ENCODE measurements at regions not wholly inside any gene's neighbourhood (a gene's known extent, or its start where the extent isn't known, plus 50 kb on each side); places are given as distances from the start of the nearest gene placed in this dataset.

DNA sequence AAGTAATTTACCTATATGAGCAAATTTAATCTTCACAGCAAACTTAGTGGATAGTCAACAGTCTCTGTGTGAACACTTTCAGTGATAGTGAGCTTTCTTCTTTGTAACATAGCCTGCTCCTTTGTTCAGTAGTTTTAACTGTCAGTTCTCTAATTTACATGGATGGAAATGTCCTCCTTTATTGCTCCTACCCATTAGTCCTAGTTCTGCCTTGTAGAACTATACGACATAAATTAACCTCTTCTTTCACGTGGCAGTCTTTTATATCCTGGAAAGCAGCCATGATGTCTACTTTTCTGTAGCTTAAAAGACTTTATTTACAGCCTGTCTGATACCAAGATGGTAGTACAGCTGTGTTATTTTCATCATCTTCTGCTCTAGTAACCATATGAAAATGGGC is 143.6 kb downstream of the TANC2 start:
- Histone ChIP-seq H3K27me3 (ENCODE audit: low read length) (no peaks in the 10 kb centered on the region), H3K9me3 (ENCODE audit: insufficient read depth, low read length) (no peaks in the 10 kb centered on the region), H3K27ac (ENCODE audit: low read depth, low read length) (no peak overlapping the region), H4K20me1 (ENCODE audit: low read depth, low read length) (0 out of 2 replicates have a peak, but pooled peaks cover 4% of the 10 kb centered on the region), H3K36me3 (ENCODE audit: low read length) (no peaks in the 10 kb centered on the region), H3K9ac (ENCODE audit: low read length) (no peak overlapping the region), H3K79me2 (ENCODE audit: insufficient read depth, low read length) (no peaks in the 10 kb centered on the region), H3K4me2 (ENCODE audit: low read depth, low read length, poor library complexity, severe bottlenecking) (no peak overlapping the region), H3K9me2 (replicated peaks; ENCODE audit: insufficient read depth, low read length) (no peaks in the 10 kb centered on the region), H3F3A (ENCODE audit: insufficient read depth) (no peaks in the 10 kb centered on the region), H3K4me3 (ENCODE audit: insufficient read depth, low read length, poor library complexity, severe bottlenecking) (no peak overlapping the region), H2AFZ (ENCODE audit: low read depth, low read length, severe bottlenecking) (no peak overlapping the region)
- TF ChIP-seq CTCF (IDR thresholded peaks at IDR 0.05; ENCODE audit: insufficient read depth, low read length, poor library complexity, severe bottlenecking) (no peak), EZH2phosphoT487 (conservative IDR thresholded peaks at IDR 0.05; ENCODE audit: low read length) (no peak)

- Histone ChIP-seq H2AFZ (ENCODE audit: low read depth, low read length, severe bottlenecking) (no peak overlapping the region), H3K4me3 (ENCODE audit: insufficient read depth, low read length, poor library complexity, severe bottlenecking) (no peak overlapping the region), H3K27me3 (ENCODE audit: low read length) (no peaks in the 10 kb centered on the region), H3F3A (ENCODE audit: insufficient read depth) (no peaks in the 10 kb centered on the region), H3K9me3 (ENCODE audit: insufficient read depth, low read length) (no peaks in the 10 kb centered on the region), H3K9ac (ENCODE audit: low read length) (no peak overlapping the region), H4K20me1 (ENCODE audit: low read depth, low read length) (peaks cover 4% of the 10 kb centered on the region; the same call in 1 of the 2 replicates), H3K79me2 (ENCODE audit: insufficient read depth, low read length) (no peaks in the 10 kb centered on the region), H3K9me2 (replicated peaks; ENCODE audit: insufficient read depth, low read length) (no peaks in the 10 kb centered on the region), H3K36me3 (ENCODE audit: low read length) (no peaks in the 10 kb centered on the region), H3K4me2 (ENCODE audit: low read depth, low read length, poor library complexity, severe bottlenecking) (no peak overlapping the region), H3K27ac (ENCODE audit: low read depth, low read length) (no peak overlapping the region)
- TF ChIP-seq CTCF (IDR thresholded peaks at IDR 0.05; ENCODE audit: insufficient read depth, low read length, poor library complexity, severe bottlenecking) = no peak
- no peak for TF ChIP-seq EZH2phosphoT487 (conservative IDR thresholded peaks at IDR 0.05; ENCODE audit: low read length)
Measured at GRCh38 chr17:63113167-63113566, 147.1 kb downstream of the TANC2 start.

GRCh38 chr17:63116228-63116627 is 150.2 kb downstream of the TANC2 start:
- Histone ChIP-seq H3K9ac (ENCODE audit: low read length) (no peak overlapping the region), H3K27ac (ENCODE audit: low read depth, low read length) (no peak overlapping the region), H3K36me3 (ENCODE audit: low read length) (no peaks in the 10 kb centered on the region), H4K20me1 (ENCODE audit: low read depth, low read length) (peaks cover 4% of the 10 kb centered on the region; the same call in 1 of the 2 replicates), H3K79me2 (ENCODE audit: insufficient read depth, low read length) (no peaks in the 10 kb centered on the region), H3K27me3 (ENCODE audit: low read length) (no peaks in the 10 kb centered on the region), H3K4me3 (ENCODE audit: insufficient read depth, low read length, poor library complexity, severe bottlenecking) (no peak overlapping the region), H3F3A (ENCODE audit: insufficient read depth) (no peaks in the 10 kb centered on the region), H3K9me2 (replicated peaks; ENCODE audit: insufficient read depth, low read length) (no peaks in the 10 kb centered on the region), H2AFZ (ENCODE audit: low read depth, low read length, severe bottlenecking) (no peak overlapping the region), H3K4me2 (ENCODE audit: low read depth, low read length, poor library complexity, severe bottlenecking) (no peak overlapping the region), H3K9me3 (ENCODE audit: insufficient read depth, low read length) (no peaks in the 10 kb centered on the region)
- TF ChIP-seq CTCF (IDR thresholded peaks at IDR 0.05; ENCODE audit: insufficient read depth, low read length, poor library complexity, severe bottlenecking) (no peak), EZH2phosphoT487 (conservative IDR thresholded peaks at IDR 0.05; ENCODE audit: low read length) (no peak)
